HepG2 (cell line): ENCODE measurements at regions not wholly inside any gene's neighbourhood (a gene's known extent, or its start where the extent isn't known, plus 50 kb on each side); places are given as distances from the start of the nearest gene placed in this dataset.

Experiments
- CREB1 ChIP-seq, 2 experiments: fragments of 450-650 bp in 1 of 2; IDR thresholded peaks; 2 replicates each; pipeline ENCODE4 v1.6.1; 2016 to 2017; ENCODE audit warnings: control low read depth in 1 of 2, mild to moderate bottlenecking in 1 of 2, missing compliant biosample characterization in 1 of 2, missing genetic modification characterization in 1 of 2
- JUNB ChIP-seq: sonication (generic); formaldehyde crosslinking; IDR thresholded peaks from 2 replicates; pipeline ENCODE4 v1.8.0; 2022; ENCODE audit warnings: missing genetic modification reagents, mild to moderate bottlenecking, borderline replicate concordance
- MAZ ChIP-seq, 2 experiments: sonication (generic) in 1 of 2; formaldehyde crosslinking in 1 of 2; IDR thresholded peaks; 2 replicates each; pipeline versions ENCODE4 v1.5.0 to v1.6.1; 2012 to 2020; ENCODE audit warnings: low read depth in 2 of 2, mild to moderate bottlenecking in 2 of 2, borderline replicate concordance in 1 of 2, improper control_type of control experiment in 1 of 2, low read length in 1 of 2, missing genetic modification reagents in 1 of 2, moderate library complexity in 1 of 2
- NFIC ChIP-seq: IDR thresholded peaks from 2 replicates; pipeline ENCODE4 v1.6.1; 2012; ENCODE audit warnings: mild to moderate bottlenecking, low read length, inconsistent platforms
- ZNF780A ChIP-seq: sonication (generic); formaldehyde crosslinking; IDR thresholded peaks from 2 replicates; pipeline ENCODE4 v1.8.0; 2022; ENCODE audit warnings: mild to moderate bottlenecking, missing genetic modification reagents, moderate library complexity

DNA sequence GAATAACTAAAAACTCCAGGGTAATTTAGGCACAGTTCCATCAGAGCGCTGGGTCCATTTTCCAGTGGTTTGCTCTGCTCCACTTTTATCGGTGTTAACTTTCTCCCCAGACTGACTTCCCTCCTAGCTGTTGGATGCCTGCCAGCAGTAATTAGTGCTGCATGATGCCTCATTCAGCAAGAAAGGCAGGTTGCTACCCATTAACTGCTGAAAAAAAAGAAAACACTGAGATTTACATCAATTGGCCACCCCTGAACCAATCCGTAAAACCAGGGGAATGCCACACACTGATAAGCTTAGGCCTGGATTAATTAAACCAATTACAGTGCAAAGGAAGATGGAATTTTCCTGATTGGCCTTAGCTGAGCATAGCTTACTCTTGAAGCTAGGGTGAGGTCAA lies 182.4 kb upstream of the CXXC4 start:
- TF ChIP-seq JUNB (CRISPR knock-in tag) (no peak), NFIC (no peak), MAZ (IDR thresholded peaks at IDR 0.05; ENCODE audit: borderline replicate concordance, low read depth, low read length) (no peak), MAZ (CRISPR knock-in tag; IDR thresholded peaks at IDR 0.05; ENCODE audit: low read depth) (no peak), CREB1 (IDR thresholded peaks at IDR 0.05) (no peak), CREB1 (CRISPR knock-in tag; IDR thresholded peaks at IDR 0.05) (no peak), ZNF780A (no peak)
